Stimulated activated naive CD8-positive, alpha-beta T cell treated with anti-CD3 and anti-CD28 coated beads, Interleukin-15, amount 100 ng/mL, for 72 hours (primary cell): ENCODE measurements at regions not wholly inside any gene's neighbourhood (a gene's known extent, or its start where the extent isn't known, plus 50 kb on each side); places are given as distances from the start of the nearest gene placed in this dataset.
"Not testable (repeated sequence)": the region's sequence is repeated elsewhere in the genome, so short reads cannot be mapped to it uniquely, and the experiment has no call there.

ENCODE experiments used
- ATAC-seq: fragments of 150-1000 bp; cut with Tn5 transposase; 2 replicates; pipeline ENCODE4 v1.10.0; 2021; ENCODE audit warnings: mild to moderate bottlenecking, moderate library complexity
- DNase-seq, 2 donors: peaks; one replicate each; pipeline ENCODE4 v3.0.0; 2021 to 2022
- H3K27ac Mint-ChIP-seq, 2 donors: one replicate each; pipeline ENCODE4 v1.8.0; 2022; ENCODE audit warnings: mild to moderate bottlenecking in 2 of 2, mixed read lengths in 2 of 2, moderate library complexity in 2 of 2
- H3K27me3 Mint-ChIP-seq: one replicate; pipeline ENCODE4 v1.8.0; 2022; ENCODE audit warnings: mixed read lengths
- H3K4me1 Mint-ChIP-seq: one replicate; pipeline ENCODE4 v1.8.0; 2022; ENCODE audit warnings: mild to moderate bottlenecking, mixed read lengths
- H3K4me3 Mint-ChIP-seq, 2 donors: one replicate each; pipeline ENCODE4 v1.8.0; 2022; ENCODE audit warnings: mild to moderate bottlenecking in 2 of 2, mixed read lengths in 2 of 2, moderate library complexity in 1 of 2
- H3K9me3 Mint-ChIP-seq, 2 donors: one replicate each; pipeline ENCODE4 v1.8.0; 2022; ENCODE audit warnings: mixed read lengths in 2 of 2

- H3K4me3 Mint-ChIP-seq, DNase-seq, ATAC-seq, H3K4me1 Mint-ChIP-seq, H3K27ac Mint-ChIP-seq, H3K9me3 Mint-ChIP-seq: not testable (repeated sequence)
- peaks cover 15% of the 10 kb centered on the region for H3K27me3 Mint-ChIP-seq
Observed at GRCh38 chr20:58572428-58572763, 57.2 kb upstream of the APCDD1L start.

GRCh38 chr20:58571693-58572427 is 56.7 kb upstream of the APCDD1L start:
- ATAC-seq (no peak), DNase-seq (no peak)
- no peak overlapping the region for H3K4me3 Mint-ChIP-seq
- H3K27ac Mint-ChIP-seq, result no peak overlapping the region
- peaks cover 12% of the 10 kb centered on the region for H3K27me3 Mint-ChIP-seq
- H3K9me3 Mint-ChIP-seq, result no peaks in the 10 kb centered on the region
- H3K4me1 Mint-ChIP-seq, result no peaks in the 10 kb centered on the region

GRCh38 chr20:58571356-58571692 is 56.1 kb upstream of the APCDD1L start:
- ATAC-seq (no peak), DNase-seq (no peak)
- H3K4me3 Mint-ChIP-seq, result no peak overlapping the region
- no peaks in the 10 kb centered on the region for H3K4me1 Mint-ChIP-seq
- H3K27me3 Mint-ChIP-seq, result peaks cover 9% of the 10 kb centered on the region
- no peaks in the 10 kb centered on the region for H3K9me3 Mint-ChIP-seq
- no peak overlapping the region for H3K27ac Mint-ChIP-seq

- Mint-ChIP-seq H3K27ac (no peak overlapping the region), H3K4me3 (no peak overlapping the region), H3K27me3 (peaks cover 9% of the 10 kb centered on the region), H3K9me3 (no peaks in the 10 kb centered on the region), H3K4me1 (no peaks in the 10 kb centered on the region)
- ATAC-seq, result no peak
- DNase-seq, result no peak
Observed at GRCh38 chr20:58570204-58570859, 55.1 kb upstream of the APCDD1L start.

- no peak overlapping the region for H3K4me3 Mint-ChIP-seq
- ATAC-seq (no peak), DNase-seq (no peak)
- H3K9me3 Mint-ChIP-seq, result no peaks in the 10 kb centered on the region
- no peak overlapping the region for H3K27ac Mint-ChIP-seq
- H3K27me3 Mint-ChIP-seq, result peaks cover 9% of the 10 kb centered on the region
- H3K4me1 Mint-ChIP-seq, result no peaks in the 10 kb centered on the region
Observed at GRCh38 chr20:58569241-58570125, 54.3 kb upstream of the APCDD1L start.

- Mint-ChIP-seq H3K4me3 (no peak overlapping the region), H3K9me3 (no peaks in the 10 kb centered on the region), H3K27ac (no peak overlapping the region), H3K27me3 (peaks cover 9% of the 10 kb centered on the region), H3K4me1 (no peaks in the 10 kb centered on the region)
- DNase-seq (no peak), ATAC-seq (no peak)
Observed at GRCh38 chr20:58568483-58569240, 53.5 kb upstream of the APCDD1L start.

- no peaks in the 10 kb centered on the region for H3K9me3 Mint-ChIP-seq
- no peak overlapping the region for H3K4me3 Mint-ChIP-seq
- no peaks in the 10 kb centered on the region for H3K4me1 Mint-ChIP-seq
- DNase-seq, result no peak
- no peak for ATAC-seq
- peak overlapping the region in 1 of 2 donors; percentile 50 for H3K27ac Mint-ChIP-seq
- peaks cover 9% of the 10 kb centered on the region for H3K27me3 Mint-ChIP-seq
Observed at GRCh38 chr20:58568126-58568482, 52.9 kb upstream of the APCDD1L start.

GRCh38 chr20:58567437-58567836 is 52.2 kb upstream of the APCDD1L start:
- H3K27me3 Mint-ChIP-seq, result peaks cover 9% of the 10 kb centered on the region
- no peak overlapping the region for H3K27ac Mint-ChIP-seq
- no peaks in the 10 kb centered on the region for H3K4me1 Mint-ChIP-seq
- DNase-seq (no peak), ATAC-seq (no peak)
- no peak overlapping the region for H3K4me3 Mint-ChIP-seq
- no peaks in the 10 kb centered on the region for H3K9me3 Mint-ChIP-seq

GRCh38 chr20:58566981-58567380 is 51.8 kb upstream of the APCDD1L start:
- Mint-ChIP-seq H3K4me3 (no peak overlapping the region), H3K27ac (peak overlapping the region in 1 of 2 donors; percentile 8), H3K9me3 (no peaks in the 10 kb centered on the region), H3K27me3 (peaks cover 9% of the 10 kb centered on the region), H3K4me1 (no peaks in the 10 kb centered on the region)
- no peak for DNase-seq
- ATAC-seq, result no peak

GRCh38 chr20:58565461-58566175 is 50.4 kb upstream of the APCDD1L start:
- Mint-ChIP-seq H3K4me3 (no peak overlapping the region), H3K27ac (no peak overlapping the region), H3K4me1 (no peaks in the 10 kb centered on the region), H3K27me3 (peaks cover 9% of the 10 kb centered on the region), H3K9me3 (no peaks in the 10 kb centered on the region)
- ATAC-seq, result no peak
- no peak for DNase-seq
